ENCODE measurements at regions not wholly inside any gene's neighbourhood (a gene's known extent, or its start where the extent isn't known, plus 50 kb on each side); places are given as distances from the start of the nearest gene placed in this dataset.
A peak's percentile ranks its signal among the peaks of the same experiment; 100 is the strongest.

DNA sequence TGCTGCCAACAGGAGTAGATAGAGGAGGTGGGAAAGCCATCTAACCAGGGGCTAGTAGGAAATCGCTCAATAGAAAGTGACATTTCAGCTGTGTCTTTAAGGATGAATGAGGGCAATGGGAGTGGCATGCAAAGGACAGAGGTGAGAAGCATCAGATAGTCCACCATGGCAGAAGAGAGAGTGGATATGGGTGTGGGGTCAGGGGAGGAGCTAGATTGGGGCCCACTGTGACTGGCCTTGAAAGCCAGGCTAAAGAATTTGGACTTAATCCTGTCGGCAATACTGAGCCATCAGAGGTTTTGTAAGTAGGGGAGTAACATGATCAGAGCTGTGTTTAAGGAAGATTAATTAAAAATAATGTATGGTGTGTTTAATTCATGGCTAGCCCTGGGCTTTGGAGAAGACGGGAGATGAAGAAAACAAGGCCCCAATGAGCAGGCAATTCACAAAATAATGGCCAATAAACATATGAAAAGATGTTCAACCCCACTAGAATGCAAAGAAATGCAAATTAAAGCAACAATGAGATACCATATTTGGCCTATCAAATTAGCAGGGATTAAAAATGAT is 98.1 kb upstream of the PJA1 start:
- DNase-seq, result no peak

DNA sequence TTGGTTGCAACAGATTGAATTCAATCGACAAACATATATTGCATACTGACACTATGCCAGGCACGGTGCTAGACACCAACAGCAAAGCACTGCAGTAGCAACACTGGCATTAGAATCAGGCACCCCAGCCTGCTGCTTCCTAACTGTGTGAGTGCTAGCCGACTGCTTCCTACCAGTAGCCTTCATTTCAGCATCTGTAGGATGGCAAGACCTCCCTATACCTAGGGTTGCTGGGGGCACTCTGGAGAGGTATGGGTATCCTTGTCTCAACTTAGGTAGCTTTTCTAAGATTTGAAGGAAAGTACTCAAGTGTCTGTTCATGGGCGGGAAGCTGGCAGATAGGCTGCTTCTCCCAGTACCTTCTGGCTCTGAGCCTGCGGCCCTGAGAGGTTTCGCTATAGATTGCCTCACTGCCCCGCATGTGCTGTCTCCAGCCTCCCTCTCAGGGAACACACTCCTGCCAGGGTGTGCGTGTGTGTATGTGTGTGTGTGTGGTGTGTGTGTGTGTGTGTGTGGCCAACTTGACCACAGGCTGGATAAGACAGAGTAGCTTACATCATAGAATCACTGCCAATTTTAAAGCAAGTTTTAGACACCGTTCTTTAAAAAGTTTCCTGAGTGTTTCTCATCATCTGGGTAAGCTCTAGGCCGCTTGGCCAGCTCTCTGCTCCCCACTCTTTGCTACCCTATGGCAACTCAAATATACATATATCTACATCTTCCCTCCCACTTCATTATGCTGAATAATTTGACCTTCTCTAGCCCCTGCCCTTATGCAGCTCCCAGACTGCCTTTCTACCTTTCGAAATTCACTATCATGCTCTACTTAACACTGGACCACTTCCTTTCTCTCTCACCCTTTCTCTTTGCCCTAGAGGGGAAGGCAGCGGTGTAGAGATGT is 97.0 kb upstream of the PJA1 start:
- no peak for DNase-seq

DNA sequence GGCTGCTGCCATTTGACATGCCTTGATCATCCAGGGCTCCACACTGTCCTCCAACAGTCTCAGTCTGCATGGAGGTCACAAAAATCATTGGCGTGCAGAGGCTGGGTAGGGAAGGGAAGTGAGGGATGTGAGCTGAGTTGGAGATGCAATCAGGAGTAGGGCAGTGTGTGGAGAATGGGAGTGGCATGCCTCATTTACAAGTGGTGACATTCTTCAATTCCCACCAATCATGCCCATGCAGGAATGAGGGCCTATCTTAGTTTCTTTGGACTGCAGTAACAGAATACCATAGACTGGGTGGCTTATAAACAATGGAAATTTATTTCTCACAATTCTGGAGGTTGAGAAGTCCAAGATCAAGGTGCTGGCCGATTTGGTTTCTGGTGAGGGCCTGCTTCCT is 94.9 kb upstream of the PJA1 start:
- DNase-seq, result no peak

GRCh38 chrX:69258893-69259292 is 93.6 kb upstream of the PJA1 start:
- no peak for DNase-seq

DNA sequence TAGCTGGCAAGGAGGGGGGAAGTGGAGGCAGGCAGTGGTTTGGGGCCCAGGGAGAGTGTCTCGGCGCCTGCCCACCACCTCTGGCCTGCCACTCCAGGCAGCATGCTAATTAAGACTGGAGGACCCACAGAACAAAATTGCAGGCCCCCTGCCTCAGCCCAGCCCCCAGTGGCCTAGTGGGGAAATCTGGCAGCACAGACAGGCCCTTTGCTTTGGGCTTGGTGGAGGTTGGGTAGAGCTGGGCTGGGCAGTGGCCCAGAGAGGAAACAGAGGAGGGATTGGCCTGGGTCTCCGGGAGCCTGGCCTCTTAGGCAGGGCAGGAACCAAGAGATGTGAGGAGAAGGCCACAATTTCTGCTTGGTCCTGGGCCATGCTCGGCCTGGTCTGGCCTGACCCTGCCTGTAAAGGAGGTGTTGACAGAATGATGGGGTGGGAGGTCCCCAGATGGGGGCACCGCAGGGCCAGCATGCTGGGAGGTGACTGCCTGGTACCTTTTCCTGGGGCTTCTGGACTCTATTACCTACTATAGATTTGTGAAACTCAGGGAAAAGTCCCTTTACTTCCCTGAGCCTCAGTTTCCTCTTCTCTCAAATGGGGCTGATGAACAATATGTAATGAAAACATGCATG is 92.4 kb upstream of the PJA1 start:
- DNase-seq, result no peak

- DNase-seq, result no peak
Measured at GRCh38 chrX:69256291-69256565, 91.0 kb upstream of the PJA1 start.

DNA sequence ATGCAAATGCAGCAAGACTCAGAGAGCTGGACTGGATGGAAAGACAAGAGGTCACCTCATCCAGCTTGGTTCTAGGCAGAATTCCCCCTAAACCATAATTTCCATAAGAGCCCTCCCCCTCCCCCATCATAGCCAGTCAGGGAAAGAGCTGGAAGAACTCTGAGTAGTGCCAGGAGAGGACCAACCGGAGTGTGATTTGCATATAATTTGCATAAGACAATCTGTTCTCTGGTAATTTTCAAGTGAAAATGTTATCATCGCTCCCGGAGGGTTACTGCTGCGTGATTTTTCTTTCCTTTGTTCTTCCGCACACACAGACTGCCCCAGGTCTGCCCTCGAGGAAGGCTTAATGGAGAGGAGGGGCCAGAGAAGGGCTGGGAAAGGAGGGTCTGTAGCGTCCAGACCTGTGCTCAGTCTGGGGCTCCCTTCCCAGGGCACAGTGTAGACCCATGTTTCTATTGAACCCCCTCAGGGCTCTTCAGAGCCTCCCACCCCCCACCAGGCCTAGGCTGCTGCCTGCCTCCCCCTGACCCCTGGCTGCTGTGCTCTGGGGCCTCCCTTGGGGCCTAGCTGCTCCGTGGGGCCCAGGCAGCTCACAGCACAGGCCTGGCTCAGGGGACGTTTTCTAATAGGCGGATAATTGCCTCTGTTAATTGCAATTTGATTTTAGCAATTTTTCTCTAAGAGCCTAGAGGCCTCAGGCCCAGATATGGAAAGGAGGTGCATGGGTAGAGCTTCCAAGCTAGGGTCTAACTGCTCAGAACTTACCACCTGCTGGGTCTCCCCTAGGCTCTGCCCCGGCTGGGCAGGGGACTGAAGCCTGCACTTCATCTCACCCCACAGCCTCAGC is 90.4 kb upstream of the PJA1 start:
- no peak for DNase-seq

GRCh38 chrX:69253821-69254220 is 88.6 kb upstream of the PJA1 start:
- no peak for DNase-seq

GRCh38 chrX:69243276-69243675 is 78.0 kb upstream of the PJA1 start:
- DNase-seq, result no peak

DNA sequence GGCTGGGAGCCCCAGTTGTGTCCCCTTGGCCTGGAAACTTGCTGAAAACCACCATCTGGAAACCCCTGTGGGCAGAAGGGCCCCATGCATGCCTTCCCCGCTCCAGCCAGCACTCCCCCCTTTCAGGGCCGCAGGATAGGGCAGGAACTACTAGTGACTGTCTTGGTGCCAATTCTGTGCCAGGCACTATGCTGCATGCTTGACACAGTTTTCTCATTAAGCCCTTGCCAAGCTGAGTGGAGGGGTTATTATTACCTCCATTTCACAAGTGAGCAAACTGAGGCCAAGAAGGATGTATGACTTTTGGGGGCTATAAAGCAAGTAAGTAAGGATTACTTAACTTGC is 73.6 kb upstream of the PJA1 start:
- DNase-seq, result no peak

DNA sequence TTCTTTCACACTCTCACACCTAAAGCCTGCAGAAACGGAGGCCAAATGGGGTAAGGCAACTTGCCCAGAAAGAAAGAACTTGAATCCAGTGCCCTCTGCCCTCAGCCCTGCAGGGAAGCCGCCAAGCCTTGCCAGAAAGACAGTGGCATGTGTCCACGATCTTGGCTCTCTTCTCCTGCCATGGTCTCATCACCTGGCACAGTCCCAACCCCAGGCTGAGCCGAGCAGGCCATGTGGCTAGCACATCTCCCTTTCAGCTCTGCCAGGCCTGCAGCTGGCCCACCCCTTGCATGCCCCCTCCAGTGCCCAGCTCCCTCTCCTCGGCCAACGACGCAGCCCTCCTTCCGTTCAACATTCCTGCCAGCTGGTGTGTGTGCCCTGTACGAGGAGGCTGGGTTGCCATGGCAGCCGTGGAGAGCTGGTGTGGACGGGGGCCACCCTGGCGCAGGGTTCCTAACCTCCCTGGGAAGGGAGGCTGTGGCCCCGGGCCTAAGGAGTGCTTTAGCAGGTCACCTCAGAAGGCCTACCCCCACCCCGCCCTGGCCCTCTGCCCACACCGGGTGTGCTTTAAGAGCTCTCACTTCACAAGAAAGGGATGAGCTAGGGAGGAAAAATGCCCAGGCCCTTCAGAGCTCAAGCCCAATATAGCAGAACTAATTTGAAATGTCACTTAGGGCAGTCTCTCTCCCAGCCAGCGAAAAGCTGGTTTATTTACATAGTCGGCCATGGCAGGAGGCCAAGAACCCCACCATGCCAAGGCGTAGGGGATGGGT is 73.0 kb upstream of the PJA1 start:
- no peak for DNase-seq

GRCh38 chrX:69237236-69237635 is 72.0 kb upstream of the PJA1 start:
- DNase-seq, result no peak

DNA sequence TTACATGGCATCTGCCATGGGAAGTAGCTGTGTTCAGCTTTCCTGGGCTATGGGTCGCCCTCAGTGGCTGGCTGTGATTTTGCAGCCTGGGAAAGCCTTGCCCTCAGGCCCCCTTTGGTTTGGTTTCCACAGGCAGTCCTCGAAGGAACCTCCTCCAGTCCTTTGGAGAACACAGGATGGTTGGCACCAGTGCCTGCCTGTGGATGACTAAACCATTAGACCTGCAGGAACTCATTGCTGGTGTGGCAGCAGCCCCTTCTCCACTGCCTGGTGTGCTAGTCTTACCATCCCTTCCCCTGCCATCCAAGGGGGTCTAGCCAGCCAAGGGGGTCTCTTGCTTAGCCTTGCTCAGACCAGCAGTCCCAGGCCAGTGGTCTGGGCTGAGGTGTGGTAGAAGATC is 71.4 kb upstream of the PJA1 start:
- no peak for DNase-seq

GRCh38 chrX:69234624-69235023 is 69.4 kb upstream of the PJA1 start:
- no peak for DNase-seq

GRCh38 chrX:69232945-69233344 is 67.7 kb upstream of the PJA1 start:
- DNase-seq, result peak; percentile 55

- DNase-seq, result no peak
Measured at GRCh38 chrX:69231903-69232302, 66.7 kb upstream of the PJA1 start.

- DNase-seq, result no peak
Measured at GRCh38 chrX:69229436-69229835, 64.2 kb upstream of the PJA1 start.

- no peak for DNase-seq
Measured at GRCh38 chrX:69228732-69229131, 63.5 kb upstream of the PJA1 start.

DNA sequence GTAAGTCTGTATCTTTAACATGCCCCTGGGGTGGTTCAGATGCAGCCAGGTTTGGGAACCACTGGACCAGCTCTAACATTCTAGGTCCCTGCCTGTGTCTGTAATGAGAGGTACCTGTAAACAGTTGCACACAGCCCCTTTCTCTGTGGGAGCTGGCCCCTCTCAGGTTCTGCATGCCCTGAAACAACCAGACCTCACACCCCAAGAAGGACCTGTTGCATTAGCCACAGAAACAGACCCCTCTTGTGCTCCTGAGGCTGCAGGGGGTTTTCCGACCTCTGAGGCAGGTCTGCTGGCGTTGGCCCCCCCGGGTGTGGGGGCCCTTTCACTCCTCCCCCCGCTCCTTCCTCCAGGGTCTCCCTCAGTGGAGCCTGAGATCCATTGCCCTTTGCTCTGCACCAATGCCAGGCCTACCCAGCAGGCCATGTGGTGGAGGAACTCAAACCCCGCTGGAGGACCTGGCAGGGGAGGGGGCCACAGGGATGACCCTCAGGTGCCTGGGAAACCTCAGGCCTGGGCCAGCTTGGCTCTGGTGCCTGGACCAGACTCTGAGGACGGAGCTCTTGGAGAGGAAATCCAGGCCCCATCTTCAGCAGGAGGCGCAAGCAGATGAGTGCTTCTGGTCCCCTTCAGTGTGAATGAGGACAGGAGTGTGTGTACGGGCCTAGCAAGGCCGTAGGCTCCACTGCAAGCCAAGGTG is 61.4 kb upstream of the PJA1 start:
- DNase-seq, result no peak

GRCh38 chrX:69222103-69223090 is 57.1 kb upstream of the PJA1 start:
- DNase-seq, result no peak

All from NCI-H1436 treated with DMSO at 0.1 percent for 48 hours (cell line).